Stimulated activated CD8-positive, alpha-beta memory T cell treated with anti-CD3 and anti-CD28 coated beads, Interleukin-4, amount 100 ng/mL, for 48 hours (primary cell): ENCODE measurements at regions not wholly inside any gene's neighbourhood (a gene's known extent, or its start where the extent isn't known, plus 50 kb on each side); places are given as distances from the start of the nearest gene placed in this dataset.

Experiments used
- DNase-seq: peaks from one replicate; pipeline ENCODE4 v3.0.0-alpha.2; 2020

DNA sequence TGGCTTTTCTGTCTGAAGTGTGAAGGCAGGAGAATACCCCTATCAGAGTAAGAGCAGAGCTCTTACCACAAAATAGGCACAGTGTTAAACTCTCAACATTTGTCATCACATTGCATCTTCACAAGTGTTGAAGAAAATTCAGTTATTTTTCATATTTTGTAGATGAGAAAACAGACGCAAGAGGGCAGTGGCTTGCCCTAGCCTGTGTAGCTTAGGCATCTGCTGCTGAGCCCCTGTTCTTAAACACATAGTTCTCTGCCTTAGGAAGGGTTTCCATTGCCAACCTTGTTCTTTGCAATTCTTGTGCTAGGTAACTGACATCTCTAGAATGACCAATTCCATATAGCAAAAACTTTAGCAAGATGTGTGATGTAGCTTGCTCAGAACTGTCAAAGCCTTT lies 112.7 kb upstream of the RMDN2 start:
- no peak for DNase-seq

DNA sequence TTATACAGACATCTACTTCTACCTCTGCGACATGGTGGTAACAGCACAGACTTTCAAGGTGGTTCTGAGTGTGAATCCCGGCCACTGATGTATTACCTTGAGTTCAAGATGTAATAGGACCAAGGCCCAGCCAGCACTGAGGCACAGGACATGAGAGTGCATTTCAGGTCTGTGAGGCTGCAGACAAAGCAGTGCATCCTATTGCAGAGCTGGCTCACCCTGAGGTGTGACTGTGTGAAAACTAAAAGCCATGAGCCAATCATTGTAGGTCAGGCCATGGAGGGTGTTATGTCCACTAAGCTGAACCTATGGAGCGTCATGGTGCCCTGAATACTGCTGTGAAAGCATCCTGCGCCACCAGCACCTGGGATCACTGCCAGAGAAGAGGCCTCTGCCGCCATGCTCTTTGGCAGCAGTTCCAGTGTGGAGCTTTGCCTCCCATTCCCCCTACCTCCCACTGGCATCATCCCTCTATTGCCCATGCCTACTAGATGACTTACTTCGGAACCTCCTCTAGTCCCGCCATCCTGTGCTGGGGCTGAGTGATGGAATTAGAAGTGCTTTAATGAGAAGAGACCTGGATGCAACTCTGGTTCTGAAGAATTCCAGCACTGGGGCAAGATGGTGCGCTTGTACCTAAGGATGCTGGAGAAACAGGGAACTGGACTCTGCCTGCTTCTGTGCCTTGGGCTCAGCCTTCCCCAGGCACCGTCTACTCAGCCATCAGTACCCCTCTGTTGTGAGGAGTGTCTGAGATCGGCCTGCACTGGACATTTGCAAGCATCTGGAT lies 112.0 kb upstream of the RMDN2 start:
- no peak for DNase-seq

DNA sequence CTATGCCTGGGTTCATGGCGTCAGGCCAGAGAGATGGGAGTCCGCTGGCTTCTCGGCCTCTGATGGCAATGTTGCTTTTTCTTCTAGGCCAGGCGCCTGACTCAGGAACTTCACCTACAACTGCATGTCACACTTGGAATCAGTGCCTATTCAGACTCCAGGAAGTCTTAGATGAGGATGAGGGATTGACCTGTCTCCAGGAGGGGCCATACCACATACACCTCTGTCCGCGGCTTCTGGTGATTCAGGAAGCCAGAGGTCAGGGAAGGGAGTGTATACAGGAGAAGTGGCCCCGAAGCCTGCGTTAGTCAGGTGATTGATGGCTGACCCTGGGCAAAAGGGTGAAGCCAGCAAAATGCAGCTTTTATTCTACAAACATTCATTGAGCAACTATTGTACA lies 109.1 kb upstream of the RMDN2 start:
- DNase-seq = no peak

DNA sequence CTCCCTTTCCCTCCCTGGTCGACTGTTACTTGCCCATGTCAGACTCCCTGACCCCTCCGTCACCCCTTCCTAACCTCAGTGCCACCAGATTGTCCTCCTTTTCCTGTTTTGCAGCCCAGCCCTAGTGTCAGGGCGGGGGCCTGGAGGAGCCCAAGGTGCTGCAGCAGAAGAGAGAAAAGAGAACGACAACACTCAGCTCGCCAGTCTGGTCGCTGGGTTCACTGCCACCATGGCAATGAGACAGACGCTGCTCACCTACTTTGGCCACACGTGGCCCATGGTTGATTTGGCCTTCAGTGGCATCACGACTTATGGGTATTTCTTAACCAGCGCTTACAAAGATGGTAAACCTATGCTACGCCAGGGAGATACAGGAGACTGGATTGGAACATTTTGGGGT lies 108.4 kb upstream of the RMDN2 start:
- no peak for DNase-seq

DNA sequence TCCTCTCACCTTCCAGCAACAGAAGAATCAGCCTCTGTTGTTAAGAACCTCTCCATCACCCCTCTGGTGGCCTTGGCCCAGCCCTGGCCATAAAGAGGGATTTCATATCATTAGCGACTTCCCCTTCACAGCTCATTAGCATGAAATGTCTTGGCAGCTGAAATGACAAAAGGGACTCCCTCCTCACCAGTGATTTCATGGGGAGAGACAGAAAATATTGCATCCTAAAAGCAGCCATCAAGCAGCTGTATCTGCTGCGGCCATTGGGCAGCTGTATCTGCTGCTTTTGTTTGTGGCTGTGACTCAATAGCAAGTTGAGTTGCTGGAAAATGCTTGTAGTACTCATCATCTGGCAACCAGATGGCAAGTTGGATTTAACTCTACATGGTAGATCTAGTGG lies 105.9 kb upstream of the RMDN2 start:
- DNase-seq = no peak

DNA sequence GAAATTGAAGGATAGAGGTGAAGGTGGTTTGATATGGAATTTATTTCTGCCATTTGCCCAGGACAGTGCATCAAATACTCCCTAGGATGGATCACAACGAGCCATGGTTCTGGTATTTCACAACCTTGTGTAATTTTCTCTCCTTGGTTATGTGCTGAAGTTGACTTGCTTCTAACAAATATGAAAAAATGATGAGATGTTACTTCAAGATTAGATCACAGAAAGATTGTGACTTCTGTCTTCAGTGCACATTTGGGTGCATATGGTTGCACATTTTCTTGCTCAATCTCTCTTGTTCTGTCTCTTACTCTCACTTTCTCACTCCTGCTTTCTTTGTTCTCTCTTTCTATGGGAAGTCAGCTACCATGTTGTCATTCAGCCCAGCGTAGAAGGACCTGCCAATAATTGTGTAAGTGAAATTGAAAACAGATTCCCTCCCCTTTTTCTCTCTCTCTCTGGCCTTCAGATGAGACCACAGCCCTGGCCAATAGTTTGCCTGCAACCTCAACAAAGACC lies 104.6 kb upstream of the RMDN2 start:
- DNase-seq = no peak

DNA sequence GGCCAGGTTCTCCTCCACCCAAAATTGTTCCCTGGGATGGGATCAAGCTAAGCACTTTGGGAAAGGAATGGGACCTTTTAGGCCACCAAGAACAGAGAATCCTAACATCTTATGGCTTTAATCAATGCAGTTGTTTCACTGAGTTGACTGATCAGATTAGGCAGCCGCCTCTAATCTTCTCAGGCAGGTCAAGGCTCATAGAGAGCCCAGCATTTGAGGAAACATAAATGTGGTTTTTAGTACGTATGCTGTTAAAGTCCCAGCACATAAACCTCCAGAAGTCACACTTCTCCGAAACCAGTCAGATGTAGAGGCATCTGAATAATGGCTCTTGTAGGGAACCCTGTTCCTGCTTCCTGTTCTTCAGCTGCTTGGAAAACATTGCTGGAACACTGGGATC lies 99.5 kb upstream of the RMDN2 start:
- no peak for DNase-seq

DNA sequence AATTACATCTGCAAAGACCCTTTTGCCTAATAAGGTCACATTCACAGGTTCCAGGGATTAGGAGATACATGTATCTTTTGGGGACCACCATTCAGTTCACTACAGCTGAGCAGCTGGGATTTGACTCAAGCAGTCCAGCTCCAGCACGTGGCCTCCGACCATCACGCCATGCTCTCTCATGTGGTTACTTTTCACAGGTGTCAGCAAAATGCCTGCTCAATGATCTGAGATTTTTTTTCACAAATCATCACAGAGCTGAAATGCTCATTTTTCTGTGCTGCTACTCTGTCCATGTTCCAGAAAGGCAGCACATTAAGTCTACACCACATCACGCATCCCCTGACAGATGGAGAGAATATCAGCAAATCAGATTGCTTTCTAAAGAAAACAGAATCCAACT lies 98.5 kb upstream of the RMDN2 start:
- no peak for DNase-seq

DNA sequence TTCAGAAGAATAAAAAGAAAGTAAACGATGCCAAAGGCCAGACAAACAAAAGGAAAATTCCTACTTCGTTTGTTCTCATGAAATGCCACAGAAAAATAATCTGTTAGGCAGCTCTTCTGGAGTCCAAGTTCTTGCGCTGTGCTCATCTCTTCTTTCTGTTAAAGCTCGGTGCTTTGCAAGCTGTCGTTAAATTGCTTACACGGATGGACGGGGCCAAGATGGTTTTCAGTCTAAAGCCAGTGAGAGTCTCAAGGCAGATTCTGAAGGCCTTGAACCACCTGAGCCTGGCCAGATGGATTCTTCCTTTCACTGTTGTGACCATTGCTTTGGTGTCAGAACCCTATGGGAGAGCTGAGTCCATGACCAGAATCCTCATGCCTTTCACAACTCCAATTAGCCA lies 97.6 kb upstream of the RMDN2 start:
- no peak for DNase-seq

DNA sequence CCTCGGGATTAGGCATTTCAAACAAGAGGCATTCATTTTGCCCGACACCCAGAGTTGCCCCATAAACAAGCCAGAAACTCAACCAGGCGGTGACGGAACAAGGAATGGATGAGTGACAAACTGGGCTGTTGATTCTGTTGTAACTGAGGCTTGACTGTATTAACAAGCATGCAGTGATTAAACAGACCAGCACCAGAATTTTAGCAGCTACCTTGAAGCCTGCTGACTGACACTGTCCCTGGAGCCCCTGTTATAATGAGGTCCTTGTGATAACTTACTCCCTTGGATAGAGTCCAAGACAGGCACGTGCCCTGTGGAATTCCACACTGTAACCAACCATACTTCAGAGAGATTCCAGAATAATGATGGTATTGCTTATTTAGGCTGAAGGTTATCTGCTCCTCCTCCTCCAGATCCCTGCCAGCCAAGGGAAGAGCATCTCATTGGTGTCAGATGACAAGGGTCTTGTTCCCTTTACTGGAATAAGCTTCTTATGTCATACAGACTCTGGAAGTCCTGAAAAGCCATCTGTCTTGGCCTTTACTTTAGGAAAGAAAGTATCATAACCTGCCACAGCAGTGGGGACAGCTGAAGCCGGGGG lies 97.1 kb upstream of the RMDN2 start:
- DNase-seq = no peak

DNA sequence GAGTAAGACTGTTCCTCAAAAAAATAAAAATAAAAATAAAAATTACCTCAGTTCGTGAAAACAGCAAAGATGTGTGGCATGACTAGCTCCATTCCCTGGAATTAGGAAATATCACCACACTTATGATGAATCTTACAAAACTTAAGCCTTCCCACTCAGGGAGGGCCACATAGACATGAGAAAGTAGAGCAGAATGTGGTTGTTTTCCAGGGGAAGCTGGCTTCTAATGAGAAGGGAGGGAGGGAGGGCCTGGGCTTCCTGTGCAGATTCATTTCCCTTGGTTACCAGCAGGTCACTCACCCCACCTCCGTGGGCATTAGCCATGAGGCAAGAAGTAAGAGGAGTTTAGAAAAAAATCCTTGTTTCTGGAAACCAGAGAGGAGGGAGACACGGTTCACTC lies 95.9 kb upstream of the RMDN2 start:
- no peak for DNase-seq

DNA sequence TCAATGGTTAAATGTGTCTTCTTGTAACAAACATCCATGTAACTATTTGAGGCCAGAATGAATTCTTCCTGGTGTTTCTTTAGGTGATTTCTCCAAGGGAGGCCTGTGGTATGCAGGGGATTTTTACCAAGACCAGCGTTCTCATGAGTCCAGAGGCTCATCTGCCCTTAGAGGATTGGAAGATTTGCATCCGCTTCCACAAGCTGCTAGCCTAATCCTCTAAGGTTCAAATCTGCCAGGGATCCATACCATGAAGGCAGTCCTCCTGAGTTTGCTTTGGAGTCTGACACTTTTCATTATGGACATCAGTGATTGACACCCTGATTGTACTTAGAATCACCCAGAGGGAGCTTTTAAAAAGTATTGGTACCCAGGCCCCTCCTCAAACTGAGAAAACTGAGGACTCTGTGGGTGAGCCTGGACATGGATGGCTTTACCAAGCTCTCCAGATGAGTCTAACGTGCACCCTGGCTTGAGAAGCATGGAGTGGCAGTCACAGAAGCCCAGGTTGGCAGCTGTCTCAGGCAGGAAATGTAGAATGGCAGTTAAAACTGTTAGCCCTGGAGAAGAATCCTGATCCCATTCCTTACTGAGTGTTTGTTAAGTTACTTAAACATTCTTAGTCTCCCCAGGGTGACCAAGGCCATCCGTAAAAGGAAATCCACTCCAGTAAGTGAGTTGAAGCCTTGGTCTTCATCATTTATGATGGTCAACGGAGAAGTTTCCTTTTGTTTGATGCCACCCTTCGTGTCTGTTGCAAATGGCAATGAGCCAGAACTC lies 95.3 kb upstream of the RMDN2 start:
- DNase-seq = no peak

DNA sequence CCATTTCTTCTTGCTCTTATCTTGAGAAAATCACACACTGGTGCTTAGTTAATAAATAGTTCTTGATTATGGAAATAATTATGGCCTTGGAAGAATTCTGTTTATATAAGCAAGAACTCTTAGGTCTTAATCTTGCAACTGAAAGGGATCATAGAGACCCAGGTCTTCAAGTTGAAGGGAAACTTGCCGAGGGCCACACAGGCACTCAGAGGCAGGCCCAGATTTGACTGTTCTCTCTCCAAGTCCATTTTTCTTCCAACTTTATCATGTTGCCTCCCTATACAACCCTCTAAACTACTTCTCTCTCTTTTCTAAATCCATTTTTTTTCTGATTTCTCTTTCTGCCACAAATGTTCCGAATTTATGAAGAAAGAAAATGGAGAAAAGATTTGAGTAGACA lies 94.5 kb upstream of the RMDN2 start:
- no peak for DNase-seq

DNA sequence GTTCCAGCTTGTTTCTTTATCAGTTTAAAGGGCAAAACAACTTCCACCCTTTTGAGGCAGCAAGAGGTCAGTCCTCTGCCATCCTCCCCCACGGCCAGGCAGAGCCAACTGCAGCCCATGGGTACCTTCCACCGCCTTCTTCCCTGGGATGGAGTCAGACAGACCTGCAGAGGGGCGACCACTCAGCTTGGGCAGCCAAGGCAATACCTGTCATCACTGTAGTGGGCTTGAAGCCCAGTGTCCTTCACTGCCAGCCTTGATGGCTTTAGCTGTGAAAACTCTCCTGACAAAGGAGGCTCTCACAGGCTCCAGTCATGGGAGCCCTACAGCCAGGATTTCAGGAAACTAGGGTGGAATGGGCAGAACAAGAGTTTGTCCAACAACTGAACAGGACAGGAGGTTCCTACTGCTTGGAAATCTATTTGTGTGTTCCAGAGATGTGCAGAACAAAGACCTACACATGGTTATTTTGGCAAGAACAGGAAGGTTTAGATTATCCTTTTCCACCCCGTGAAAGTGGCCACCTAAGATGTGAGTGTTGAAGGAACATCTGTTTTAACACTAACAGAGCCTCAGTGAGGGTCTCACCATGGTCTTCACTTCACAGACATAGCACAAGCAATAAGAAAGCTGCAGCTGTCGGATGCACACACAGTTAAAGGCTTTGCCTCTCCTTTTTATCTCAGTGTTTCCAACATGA lies 93.9 kb upstream of the RMDN2 start:
- DNase-seq = no peak

DNA sequence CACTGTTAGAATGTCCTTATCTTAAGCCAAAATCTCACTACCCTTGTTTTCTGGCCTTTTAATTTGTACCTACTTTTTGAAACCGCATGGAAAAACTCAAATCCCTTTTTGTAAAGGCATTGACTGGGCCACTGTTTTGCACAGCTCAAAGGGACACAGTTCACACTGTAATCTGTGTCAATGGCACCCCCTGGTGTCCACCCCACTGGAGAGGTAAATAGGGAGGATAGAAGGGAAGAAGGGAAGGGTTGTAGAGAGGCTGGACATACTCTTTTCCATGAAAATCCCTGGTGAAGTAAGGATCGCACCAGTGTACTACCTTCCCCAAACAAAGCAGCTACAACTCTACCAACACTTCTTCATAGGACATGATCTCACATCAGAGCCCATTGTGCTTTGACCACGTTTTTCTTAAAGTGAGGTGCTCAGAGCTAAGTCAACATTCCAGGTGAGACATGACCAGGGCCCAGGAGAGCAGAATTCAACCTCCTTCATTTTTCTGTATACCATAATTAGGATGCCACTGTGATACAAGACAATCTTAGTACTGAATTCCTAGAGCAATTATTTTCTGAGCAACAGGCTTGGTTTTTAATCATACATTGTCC lies 92.4 kb upstream of the RMDN2 start:
- DNase-seq = peak; percentile 91

DNA sequence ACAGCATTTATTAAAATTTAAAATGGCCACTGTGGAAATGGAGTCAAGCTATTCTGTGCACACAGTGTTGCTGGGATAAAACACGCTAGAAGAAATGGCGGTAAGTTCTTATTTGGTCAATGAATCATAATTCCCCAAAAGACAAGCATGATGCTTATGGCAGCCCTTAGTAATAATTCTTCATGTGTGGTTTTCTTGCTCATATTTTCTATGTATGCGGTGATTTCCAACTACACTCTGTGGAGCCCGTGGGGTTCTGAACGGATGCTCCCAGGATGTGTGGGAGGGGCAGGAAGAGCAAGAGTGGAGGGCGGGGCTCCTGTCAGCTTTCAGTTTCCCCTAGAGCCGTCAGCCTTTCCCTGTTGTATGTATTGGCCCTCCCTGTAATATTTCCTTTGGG lies 91.7 kb upstream of the RMDN2 start:
- DNase-seq = peak; percentile 42

DNA sequence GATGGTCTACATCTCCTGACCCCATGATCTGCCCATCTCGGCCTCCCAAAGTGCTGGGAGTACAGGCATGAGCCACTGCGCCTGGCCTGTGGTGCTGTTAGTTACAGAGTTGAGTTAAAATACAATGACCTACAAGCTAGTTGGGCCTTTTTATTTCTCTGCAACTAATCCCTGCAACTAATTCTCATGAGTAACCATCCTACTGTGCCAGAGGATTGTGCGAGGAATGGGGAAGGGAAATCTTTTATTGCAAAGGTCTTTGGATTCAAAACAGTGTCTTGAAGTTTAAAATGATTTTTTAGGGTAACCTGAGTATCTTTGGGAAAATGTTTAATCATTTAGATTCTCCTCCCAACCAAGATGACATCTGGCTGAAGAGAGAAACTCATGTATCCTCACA lies 88.8 kb upstream of the RMDN2 start:
- no peak for DNase-seq

DNA sequence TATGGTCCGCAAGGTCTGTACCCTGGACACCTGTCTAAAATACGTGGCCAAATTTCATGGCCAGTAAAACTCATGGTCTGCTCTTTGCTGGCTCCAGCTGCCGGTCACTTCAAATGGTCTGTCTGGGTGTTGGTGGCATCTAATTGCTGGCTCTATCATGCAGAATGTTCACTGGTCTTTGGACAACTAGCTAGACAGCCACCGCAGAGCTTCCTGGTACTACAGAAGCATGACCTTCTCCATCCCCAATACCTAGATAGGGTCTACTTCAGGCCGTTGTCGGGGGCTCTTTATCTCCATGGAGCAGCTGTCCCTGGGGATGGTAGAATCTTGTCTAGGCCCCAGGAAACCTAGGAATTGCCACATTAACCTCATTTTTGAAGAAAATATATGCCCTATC lies 88.4 kb upstream of the RMDN2 start:
- DNase-seq = no peak

DNA sequence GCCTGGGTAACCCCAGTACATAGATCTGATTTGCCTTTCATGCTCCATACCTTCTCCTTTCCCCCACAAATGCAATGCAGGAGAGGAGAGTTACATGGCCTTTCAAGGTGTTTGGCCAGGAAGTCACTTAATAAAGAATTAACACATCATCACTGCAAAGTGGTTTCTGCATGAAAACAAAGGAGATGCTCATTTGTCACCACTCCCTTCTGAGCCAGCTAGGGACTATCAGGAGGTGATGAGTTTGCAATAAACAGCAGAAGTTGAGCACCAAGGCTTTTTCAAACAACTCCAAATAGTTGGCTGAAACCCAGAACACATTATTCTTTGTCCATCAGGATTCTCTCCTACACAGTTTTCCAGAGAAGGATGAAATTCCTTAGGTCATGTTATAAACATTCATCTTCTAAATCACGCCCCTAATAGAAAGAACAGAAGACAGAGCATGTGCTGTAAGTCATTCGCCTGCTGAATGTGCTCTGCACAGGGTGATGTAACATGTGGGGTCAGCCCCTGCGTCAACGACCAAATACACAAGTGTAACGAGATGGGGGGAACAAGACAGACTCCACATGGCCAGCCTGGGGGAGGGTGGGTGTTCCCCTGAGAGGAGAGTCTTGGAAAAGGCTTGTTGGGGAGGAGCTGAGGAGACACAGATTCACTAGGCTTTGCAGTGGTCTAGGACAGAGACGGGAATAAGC lies 87.3 kb upstream of the RMDN2 start:
- no peak for DNase-seq

DNA sequence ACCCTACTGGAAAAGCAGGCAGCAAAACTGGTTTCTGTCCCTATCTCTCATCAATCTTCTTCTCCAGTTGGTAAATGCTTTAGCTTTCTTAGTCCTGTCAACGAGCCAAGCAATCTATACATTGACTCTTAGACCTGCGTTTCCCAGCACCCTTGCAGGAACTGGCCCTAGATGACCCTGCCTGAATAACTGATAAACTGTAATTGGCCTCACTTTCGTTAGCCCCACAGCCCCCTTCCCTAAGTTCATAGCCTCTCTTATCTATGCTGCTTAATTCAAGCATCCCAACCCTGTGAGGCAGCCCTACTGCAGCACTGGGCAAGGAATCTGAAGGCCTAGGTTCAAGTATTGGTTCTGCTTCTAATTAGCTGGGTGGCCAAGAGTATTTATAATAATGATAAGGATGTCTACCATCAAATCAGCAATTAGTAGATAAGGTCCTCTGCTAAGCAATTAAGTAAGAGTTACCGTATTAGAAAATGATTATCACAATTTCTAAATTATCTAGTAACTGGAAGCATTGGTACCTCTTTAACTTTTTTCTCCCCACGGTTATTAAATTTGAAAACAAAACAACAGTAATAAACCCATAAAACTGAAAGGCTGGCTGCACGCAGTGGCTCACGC lies 86.4 kb upstream of the RMDN2 start:
- DNase-seq = no peak

DNA sequence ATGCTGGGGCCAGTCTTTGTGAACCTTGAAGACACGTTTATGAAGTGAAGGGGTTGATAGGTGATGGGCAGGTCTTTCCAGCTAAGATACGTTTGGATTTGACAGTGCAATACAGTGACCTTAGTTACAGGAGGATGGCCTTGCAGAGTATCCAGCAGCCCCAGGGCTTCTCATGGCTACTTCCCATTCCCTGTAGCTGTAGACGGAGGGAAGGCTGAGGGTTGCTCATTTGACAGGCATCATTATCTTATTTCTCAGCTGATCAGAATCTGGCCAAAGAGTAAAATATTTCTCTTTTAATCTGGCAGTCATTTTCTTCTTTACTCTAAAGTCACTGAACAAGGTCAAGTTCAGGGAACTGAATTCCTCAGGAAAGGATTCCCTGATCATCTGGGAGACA lies 85.1 kb upstream of the RMDN2 start:
- no peak for DNase-seq
